ENCODE measurements at regions not wholly inside any gene's neighbourhood (a gene's known extent, or its start where the extent isn't known, plus 50 kb on each side); places are given as distances from the start of the nearest gene placed in this dataset.

DNA sequence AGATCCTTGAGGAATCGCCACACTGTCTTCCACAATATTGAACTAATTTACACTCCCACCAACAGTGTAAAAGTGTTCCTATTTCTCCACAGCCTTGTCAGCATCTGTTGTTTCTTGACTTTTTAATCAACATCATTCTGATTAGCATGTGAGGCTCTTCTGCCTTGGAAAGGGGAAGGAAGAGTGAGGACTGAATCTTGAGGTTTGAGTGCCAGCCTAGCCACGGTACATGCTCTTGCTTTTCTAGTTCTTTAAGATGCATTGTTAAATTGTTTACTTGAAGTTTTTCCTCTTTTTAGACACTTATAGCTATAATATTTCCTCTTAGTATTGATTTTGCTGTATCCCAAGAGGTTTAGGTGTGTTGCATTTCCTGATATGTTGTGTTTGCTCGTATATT is 596.1 kb downstream of the OTOL1 start:
- peaks cover 7 to 8% of the 10 kb centered on the region in 2 experiments; a peak in 3 of 5 replicates for H3K9me3 Mint-ChIP-seq
- WGBS (ENCODE audit: extremely low coverage, insufficient read length, low lambda C conversion rate), result no CpG with 5 or more reads among the region's 3 CpGs

More for the DNA sequence above, 596.1 kb downstream of the OTOL1 start:
- H2BK15ac ChIP-seq (ENCODE audit: low read depth, low read length), result no peak overlapping the region
- no peaks in the 10 kb centered on the region for H3K79me1 ChIP-seq (ENCODE audit: insufficient read depth, low read depth, low read length, poor library complexity, severe bottlenecking)
- H4K8ac ChIP-seq (replicated peaks; ENCODE audit: insufficient read length, low read depth, low read length), result no peak overlapping the region
- no peak overlapping the region for H3K14ac ChIP-seq (ENCODE audit: insufficient read depth, low read length)
- H3T11ph ChIP-seq (ENCODE audit: low read length), result no peak overlapping the region
- no peak overlapping the region for H2BK20ac ChIP-seq (ENCODE audit: low read depth, low read length, poor library complexity, severe bottlenecking)
- no peak overlapping the region for H2BK120ac ChIP-seq (ENCODE audit: low read depth, low read length, poor library complexity, severe bottlenecking)
- Mint-ChIP-seq H3K27ac (no peak overlapping the region), H3K27me3 (ENCODE audit: low read depth) (no peaks in the 10 kb centered on the region), H3K4me3 (no peak overlapping the region), H3K4me1 (no peaks in the 10 kb centered on the region), H3K36me3 (ENCODE audit: insufficient read depth in 1 of 3, low read depth in 3 of 3) (peaks cover 0 to 9% (median 4%) of the 10 kb centered on the region in 3 experiments; a peak in 4 of 7 replicates)
- no peak overlapping the region for H3K56ac ChIP-seq (ENCODE audit: insufficient read length, low read depth, low read length)
- H3K4ac ChIP-seq (ENCODE audit: low read depth, low read length), result no peak overlapping the region
- no peak overlapping the region for H3K4me2 ChIP-seq (ENCODE audit: insufficient read depth, insufficient read length, low read length)
- H3K79me2 ChIP-seq (ENCODE audit: insufficient read depth, low read length), result no peaks in the 10 kb centered on the region
- no peak overlapping the region for H3K27ac ChIP-seq (ENCODE audit: insufficient read length, low read depth, low read length)
- H4K20me1 ChIP-seq (ENCODE audit: control insufficient read depth, insufficient read depth, insufficient read length), result no peaks in the 10 kb centered on the region
- H2AFZ ChIP-seq (ENCODE audit: low read length), result no peak overlapping the region
- H3K23ac ChIP-seq (ENCODE audit: insufficient read length, low read depth, low read length), result no peak overlapping the region
- H4K5ac ChIP-seq (ENCODE audit: insufficient read length, low read depth, low read length), result no peak overlapping the region
- no peaks in the 10 kb centered on the region for H3K9me3 ChIP-seq (ENCODE audit: control insufficient read depth, low read depth, low read length)
- H3K27me3 ChIP-seq (ENCODE audit: insufficient read depth, low read length), result no peaks in the 10 kb centered on the region
- H2BK12ac ChIP-seq (ENCODE audit: insufficient read length, low read depth, low read length), result no peak overlapping the region
- no peak for DNase-seq
- no peak overlapping the region for H2BK5ac ChIP-seq (ENCODE audit: insufficient read length, low read length)
- H4K91ac ChIP-seq (ENCODE audit: insufficient read length, low read depth, low read length), result no peak overlapping the region
- no peak overlapping the region for H3K18ac ChIP-seq (ENCODE audit: insufficient read length, low read depth, low read length)
- no peak overlapping the region for H3K9ac ChIP-seq (ENCODE audit: extremely low read depth, insufficient read length, low read length)
- no peaks in the 10 kb centered on the region for H3K23me2 ChIP-seq (ENCODE audit: insufficient read length, low read depth, low read length, poor library complexity, severe bottlenecking)
- no peak overlapping the region for H2AK5ac ChIP-seq (ENCODE audit: insufficient read length, low read length)
- no peaks in the 10 kb centered on the region for H3K4me1 ChIP-seq (ENCODE audit: insufficient read depth, low read length)
- TF ChIP-seq, protein P1, sequence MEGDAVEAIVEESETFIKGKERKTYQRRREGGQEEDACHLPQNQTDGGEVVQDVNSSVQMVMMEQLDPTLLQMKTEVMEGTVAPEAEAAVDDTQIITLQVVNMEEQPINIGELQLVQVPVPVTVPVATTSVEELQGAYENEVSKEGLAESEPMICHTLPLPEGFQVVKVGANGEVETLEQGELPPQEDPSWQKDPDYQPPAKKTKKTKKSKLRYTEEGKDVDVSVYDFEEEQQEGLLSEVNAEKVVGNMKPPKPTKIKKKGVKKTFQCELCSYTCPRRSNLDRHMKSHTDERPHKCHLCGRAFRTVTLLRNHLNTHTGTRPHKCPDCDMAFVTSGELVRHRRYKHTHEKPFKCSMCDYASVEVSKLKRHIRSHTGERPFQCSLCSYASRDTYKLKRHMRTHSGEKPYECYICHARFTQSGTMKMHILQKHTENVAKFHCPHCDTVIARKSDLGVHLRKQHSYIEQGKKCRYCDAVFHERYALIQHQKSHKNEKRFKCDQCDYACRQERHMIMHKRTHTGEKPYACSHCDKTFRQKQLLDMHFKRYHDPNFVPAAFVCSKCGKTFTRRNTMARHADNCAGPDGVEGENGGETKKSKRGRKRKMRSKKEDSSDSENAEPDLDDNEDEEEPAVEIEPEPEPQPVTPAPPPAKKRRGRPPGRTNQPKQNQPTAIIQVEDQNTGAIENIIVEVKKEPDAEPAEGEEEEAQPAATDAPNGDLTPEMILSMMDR (conservative IDR thresholded peaks at IDR 0.05), result no peak

All from H9 (cell line).